Activated CD8-positive, alpha-beta memory T cell treated with anti-CD3 and anti-CD28 coated beads for 48 hours (primary cell): ENCODE measurements at regions not wholly inside any gene's neighbourhood (a gene's known extent, or its start where the extent isn't known, plus 50 kb on each side); places are given as distances from the start of the nearest gene placed in this dataset.

Experiments
- DNase-seq, 3 experiments: peaks; one replicate each; pipeline ENCODE4 v3.0.0-alpha.2; 2020; ENCODE audit warnings: low read depth in 2 of 3, low spot score in 2 of 3

- DNase-seq = no peak
Observed at GRCh38 chr2:43039376-43040080, 186.9 kb downstream of the ZFP36L2 start.

- no peak for DNase-seq
Observed at GRCh38 chr2:43038696-43039094, 187.7 kb downstream of the ZFP36L2 start.

- no peak for DNase-seq
Observed at GRCh38 chr2:43038034-43038695, 188.2 kb downstream of the ZFP36L2 start.

GRCh38 chr2:43035922-43036321 is 190.5 kb downstream of the ZFP36L2 start:
- DNase-seq = no peak

GRCh38 chr2:43034921-43035320 is 191.5 kb downstream of the ZFP36L2 start:
- DNase-seq = no peak

GRCh38 chr2:43034242-43034619 is 192.2 kb downstream of the ZFP36L2 start:
- no peak for DNase-seq

GRCh38 chr2:43033466-43034241 is 192.8 kb downstream of the ZFP36L2 start:
- no peak for DNase-seq

GRCh38 chr2:43033016-43033270 is 193.5 kb downstream of the ZFP36L2 start:
- DNase-seq = no peak

- no peak for DNase-seq
Observed at GRCh38 chr2:43032213-43033015, 194.0 kb downstream of the ZFP36L2 start.

- DNase-seq = no peak
Observed at GRCh38 chr2:43031471-43032212, 194.8 kb downstream of the ZFP36L2 start.

- no peak for DNase-seq
Observed at GRCh38 chr2:43030551-43031307, 195.7 kb downstream of the ZFP36L2 start.

GRCh38 chr2:43029186-43029585 is 197.2 kb downstream of the ZFP36L2 start:
- DNase-seq = no peak

GRCh38 chr2:43028188-43028587 is 198.2 kb downstream of the ZFP36L2 start:
- no peak for DNase-seq

- no peak for DNase-seq
Observed at GRCh38 chr2:43027097-43027873, 199.1 kb downstream of the ZFP36L2 start.

- no peak for DNase-seq
Observed at GRCh38 chr2:43026426-43027096, 199.8 kb downstream of the ZFP36L2 start.

- DNase-seq = no peak
Observed at GRCh38 chr2:43025709-43026295, 200.6 kb downstream of the ZFP36L2 start.

- DNase-seq = no peak
Observed at GRCh38 chr2:43024515-43025011, 201.8 kb downstream of the ZFP36L2 start.

- DNase-seq = no peak
Observed at GRCh38 chr2:43023791-43024514, 202.5 kb downstream of the ZFP36L2 start.
